HG02973 (cell line): ENCODE measurements at regions not wholly inside any gene's neighbourhood (a gene's known extent, or its start where the extent isn't known, plus 50 kb on each side); places are given as distances from the start of the nearest gene placed in this dataset.

Experiments
- ATAC-seq: cut with Tn5 transposase; IDR thresholded peaks from one replicate; pipeline ENCODE4 v1.9.1; 2021; ENCODE audit warnings: moderate library complexity; ENCODE audit not compliant: unreplicated experiment

DNA sequence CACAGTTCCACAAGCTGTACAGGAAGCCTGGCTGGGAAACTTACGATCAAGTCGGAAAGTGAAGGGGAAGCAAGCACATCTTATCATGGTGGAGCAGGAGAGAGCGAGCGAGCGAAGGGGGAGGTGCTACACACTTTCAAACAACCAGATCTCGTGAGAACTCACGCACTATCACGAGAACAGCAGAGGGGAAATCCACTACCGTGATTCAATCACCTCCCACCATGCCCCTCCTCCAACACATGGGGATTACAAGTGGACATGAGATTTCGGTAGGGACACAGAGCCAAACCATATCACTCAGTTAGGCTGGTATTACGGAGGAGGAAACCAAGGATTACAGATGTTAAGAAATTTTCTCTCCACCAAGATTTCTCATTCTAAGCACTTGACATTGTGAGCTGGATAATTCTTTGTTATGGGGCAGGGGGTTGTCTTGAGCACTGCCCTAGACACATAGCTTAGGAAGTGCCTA lies 262.0 kb upstream of the G2E3 start:
- no peak for ATAC-seq

DNA sequence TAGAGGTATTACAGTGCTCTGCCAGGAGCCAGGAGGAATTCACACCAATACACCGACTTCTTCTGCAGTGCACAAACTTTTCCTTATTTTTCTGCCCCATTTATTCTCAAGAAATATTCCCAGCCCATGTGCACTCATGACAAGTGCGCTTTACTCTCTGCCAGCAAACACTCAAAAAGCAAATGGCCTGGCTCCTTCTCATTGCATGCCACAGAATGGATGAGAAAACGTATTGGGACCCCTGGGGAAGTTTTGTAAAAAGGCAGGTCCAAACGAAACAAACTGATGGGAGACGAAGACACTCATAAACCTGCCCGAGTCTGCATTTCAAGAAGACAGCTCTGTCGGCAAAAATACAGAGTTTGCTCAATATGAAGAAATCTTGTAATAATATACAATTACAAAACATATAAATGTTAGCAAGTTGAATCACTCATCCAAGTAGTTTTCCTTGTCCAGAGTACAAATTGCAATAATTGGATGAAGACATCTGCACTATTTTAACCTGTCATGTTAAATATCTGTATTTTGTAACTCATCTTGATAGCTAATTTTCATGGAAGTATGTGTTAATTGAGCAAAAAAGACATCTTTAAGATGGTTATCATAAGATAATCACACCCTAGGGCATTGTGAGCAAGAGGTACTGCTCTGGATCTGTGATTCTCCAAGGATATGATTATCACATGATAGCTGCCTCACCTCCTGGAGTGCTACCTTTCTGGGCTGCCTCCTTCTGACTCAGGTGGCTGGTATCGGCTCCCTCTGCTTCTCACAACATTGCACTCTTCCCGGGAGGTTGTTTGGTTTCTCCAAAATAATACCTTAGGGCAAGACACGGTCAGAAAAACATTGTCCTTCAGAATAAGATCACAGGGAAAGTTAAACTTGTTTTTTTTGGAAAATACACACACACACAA lies 260.8 kb upstream of the G2E3 start:
- no peak for ATAC-seq

DNA sequence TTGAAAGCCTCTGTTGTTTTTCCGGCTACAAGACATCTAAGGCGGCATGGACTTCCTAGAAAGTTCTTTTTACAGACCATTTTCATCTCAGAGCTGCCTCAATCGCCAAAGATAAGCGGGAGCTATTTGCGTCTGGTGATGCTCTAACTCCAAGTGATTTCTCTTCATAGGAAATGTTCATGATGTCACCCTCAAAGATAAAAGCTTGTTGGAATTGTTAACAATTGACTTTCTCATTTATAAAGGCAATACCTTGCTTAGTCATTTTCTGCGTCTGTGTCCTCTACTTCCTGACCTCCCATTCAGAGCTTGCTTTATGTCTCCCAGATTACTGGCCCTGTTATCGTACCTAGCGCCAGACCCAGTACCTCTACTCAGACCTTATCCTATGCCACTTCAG lies 259.0 kb upstream of the G2E3 start:
- no peak for ATAC-seq

DNA sequence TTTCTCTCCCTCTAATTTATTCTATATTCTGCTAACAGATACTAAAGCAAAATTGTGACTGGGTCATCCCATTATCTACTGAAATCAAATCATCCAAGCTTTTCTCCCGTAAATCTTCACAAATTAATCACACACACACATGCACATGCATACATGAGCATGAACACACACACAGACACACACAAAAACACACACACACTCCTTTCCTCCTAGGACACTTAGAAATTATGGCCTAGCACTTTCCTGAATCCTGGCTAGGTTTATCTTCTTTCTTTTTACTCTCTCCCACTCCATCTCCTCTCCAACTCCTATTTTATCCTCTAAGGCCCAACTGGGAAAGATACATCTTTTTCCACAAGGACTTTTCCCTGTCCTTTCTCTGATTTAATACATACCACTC lies 255.6 kb upstream of the G2E3 start:
- ATAC-seq = no peak

DNA sequence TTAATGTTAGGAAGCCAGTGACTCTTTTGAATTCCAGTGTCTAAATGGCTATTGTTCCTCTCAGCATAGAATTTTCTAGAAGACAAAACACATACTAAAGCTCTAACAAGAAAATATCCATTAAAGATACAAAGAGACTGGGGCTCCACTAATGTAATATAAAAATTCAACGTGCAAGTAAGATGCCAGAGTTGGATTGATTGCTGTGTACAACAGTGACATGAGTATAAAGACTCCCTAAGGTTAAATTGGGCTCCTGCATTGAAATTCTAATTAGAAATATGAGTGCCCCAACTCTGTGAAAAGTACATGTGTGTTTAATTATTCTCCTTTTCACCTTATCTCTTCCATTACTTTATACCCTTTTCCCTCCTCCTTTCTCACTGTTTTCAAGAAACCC lies 253.6 kb upstream of the G2E3 start:
- no peak for ATAC-seq

DNA sequence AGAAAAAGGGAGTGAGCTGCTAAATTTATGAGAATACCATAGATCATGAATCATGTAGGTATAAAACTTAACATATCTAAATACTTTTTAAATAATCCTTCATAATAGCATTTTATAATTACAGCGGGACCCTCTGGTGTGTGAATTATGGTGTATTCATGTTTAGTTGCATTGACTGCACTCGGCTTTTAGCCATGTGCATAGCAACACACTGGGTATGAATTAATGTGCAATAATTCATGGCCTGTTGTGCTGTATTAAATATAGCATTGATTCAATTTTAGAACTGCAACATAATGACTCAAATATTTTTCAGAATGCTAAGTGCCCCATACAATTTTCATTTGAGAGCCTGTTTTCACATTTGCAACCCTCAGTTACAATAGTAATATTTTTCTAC lies 249.6 kb upstream of the G2E3 start:
- ATAC-seq = no peak

DNA sequence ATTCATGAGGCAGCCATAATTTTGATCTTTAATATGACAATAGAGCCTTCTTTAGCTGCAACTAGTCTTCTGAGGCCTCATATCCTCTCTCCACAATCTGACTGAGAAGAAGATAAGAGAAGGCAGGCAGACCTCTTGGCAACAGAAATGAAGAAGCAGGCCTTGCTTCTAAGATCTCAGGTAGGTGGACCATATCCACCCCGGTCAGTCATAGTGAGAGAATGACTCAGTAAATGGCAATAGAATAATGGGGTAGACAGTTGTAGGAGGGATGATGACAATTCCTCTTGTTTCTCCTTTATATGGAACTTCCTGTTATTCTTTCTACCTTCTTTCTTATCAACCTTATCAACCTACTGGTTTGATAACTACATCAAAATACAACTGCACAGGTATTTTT lies 246.7 kb upstream of the G2E3 start:
- no peak for ATAC-seq

DNA sequence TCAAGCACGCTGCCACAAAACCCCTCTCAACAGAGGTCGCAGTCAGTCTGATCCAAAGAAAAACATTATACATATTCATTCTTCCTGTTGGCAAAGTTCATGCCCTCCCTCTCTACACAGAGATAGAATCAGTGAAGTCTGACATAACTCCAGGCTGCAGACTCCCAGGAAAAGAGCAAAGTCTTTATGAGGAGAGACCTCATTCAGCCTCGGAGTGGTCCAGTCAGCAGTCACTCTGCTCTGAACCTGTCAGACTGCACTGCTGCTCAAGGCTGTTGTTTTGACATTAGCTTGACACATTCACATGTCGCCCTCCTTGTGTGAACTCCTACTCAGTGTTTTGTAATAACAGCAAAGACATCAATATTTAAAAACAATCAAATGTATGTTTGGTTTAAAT lies 241.2 kb upstream of the G2E3 start:
- no peak for ATAC-seq

DNA sequence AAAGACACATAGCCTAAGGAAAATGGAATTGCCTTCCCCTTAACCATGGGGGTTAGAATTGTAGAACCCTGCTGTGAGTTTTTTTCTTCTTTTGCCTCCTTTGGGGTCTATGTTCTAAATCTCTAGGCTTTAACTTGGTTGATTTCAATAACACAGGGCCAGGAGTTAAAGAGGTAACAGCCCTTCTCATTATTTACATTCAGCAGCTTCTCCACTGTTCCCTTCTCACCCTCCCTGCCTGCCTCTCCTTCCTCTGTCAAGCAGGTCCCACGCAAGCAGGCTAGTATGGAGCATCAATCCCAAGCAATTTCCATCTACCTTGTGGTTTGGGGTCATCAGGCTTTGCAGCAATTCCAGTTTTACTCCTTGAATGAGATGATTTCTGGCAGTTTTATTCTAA lies 236.1 kb upstream of the G2E3 start:
- ATAC-seq = no peak

DNA sequence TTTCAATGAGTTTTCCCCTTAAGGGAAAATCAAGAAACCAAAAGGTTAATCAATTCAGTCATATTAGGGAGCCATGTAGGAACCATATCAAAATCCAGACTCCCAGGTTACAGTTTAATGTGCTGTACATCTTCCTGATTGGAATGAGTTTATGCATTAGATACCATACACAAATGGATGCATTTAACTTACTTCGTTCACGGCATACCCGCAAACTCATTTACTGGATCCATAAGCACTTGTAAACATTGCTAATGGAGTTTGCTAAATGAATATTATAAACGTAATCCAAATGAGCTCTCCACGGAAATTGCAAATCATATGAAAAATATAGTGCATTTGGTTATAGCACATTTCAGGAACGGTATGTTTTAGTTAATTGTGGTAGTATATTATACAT lies 228.9 kb upstream of the G2E3 start:
- ATAC-seq = no peak

DNA sequence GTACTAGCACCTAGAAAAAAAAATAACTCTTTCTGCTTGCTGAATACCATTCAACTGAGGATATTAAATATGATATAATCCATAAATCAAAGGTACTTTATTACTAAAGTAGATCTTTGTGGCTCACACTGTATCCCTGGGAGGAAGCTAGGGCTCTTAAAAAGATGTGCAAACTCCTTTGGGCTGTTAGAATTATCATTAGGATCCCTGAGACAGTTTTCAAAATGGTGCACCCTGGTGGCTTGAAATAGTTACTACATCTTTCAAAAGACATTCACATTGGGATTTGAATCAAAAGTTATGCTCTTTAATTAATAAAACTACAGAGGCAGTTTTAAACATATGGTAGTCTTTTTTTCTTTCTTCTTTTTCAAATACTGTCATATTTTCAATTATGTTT lies 228.5 kb upstream of the G2E3 start:
- no peak for ATAC-seq

DNA sequence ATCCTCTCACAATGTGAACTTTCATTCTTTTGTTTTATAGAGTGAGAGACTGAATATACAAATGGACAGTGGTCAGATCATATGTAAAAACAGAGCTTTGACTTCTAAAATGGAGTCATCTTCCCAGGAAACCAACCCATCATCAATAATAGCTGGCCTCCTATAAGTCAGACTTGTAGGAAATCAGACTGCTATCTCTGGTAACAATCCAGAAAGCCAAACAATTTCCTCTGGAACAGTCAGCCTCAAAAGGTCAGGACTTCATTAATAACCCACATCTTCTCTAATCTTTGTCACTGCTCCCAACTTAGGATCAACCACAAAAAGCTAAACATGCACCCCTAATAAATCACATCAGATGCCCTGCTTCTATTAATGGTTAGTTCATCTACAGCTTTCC lies 227.9 kb upstream of the G2E3 start:
- no peak for ATAC-seq

DNA sequence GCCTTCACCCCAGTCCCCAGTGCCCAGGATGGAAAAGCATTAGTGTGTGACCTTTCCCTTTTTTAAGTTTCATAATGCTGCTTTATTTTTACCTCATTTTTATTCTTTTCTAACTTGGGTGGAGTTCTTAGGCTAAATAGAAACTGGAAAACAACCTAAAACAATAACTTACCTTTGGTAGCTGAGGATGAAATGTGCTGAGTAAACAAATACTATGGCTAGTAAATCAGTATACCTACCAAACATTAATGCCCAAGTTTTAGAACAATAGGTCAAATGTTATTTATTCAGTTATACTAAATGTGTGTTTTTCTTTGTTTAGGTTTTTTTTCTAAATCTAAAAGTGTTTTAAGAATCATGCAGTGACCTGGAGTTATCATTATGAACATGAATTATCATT lies 226.6 kb upstream of the G2E3 start:
- no peak for ATAC-seq

DNA sequence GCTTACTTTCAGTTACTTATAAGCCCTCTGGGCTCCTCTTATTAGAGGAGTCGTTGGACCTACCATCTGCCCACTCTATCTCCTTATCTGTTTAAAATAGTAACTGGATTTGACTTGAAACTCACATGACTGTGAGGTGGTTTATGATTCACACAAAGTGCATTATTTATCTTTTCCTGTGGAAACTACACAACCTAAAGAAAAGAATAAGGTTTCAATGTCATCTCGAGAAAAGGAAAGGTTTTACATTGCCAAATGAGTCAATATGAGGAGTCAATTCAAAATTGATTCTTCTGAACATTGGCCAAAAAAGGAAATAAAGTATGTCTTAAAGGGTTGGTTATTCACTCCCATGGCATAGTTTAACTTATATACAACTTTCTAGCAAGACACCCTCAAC lies 225.0 kb upstream of the G2E3 start:
- ATAC-seq = no peak

DNA sequence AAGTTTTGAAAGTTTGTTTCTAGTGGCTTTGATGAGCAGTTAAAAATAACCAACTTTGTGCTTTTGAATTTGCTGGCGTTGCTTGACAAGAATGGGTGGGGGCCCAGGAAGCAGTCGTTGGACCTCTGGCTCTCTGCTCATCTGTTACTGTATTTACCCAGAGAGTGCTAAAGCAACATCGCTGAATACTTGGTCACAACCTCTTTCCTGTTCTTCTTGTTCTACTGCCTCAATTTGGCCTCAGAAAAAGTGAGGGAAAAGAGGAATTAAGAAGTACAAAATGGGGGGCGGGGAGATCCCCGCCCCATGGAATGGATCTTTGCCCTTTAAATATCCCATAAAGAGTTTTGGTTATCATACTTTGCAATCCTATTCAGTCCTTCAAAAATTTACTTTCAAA lies 221.5 kb upstream of the G2E3 start:
- no peak for ATAC-seq

DNA sequence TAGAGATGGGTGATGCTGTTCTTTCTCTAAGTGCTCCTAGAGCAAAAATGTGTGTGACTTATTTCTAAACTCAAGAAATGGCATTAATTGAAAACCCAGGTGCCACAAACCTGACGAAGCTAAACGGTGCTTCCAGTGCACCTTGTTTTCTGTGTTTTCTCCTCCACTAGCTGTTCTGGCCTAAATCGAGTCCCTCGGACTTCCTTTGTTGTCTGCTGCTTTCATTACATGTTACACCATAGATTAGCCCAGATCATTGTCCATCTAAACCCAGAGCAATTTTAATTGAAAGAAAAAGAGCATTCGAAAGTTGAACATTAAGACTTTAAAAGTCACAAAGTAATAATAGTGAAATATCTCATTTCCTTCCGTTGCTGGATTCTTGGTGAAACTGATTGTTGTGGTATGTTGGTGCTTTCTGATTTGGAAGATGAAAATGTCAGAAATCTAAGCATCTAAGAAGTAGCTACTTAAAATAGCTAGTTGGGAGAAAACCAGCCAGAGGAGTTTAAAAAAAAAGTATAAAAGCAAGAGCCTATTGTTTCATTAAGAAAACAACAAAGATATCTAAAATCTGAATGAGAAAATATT lies 219.6 kb upstream of the G2E3 start:
- no peak for ATAC-seq

DNA sequence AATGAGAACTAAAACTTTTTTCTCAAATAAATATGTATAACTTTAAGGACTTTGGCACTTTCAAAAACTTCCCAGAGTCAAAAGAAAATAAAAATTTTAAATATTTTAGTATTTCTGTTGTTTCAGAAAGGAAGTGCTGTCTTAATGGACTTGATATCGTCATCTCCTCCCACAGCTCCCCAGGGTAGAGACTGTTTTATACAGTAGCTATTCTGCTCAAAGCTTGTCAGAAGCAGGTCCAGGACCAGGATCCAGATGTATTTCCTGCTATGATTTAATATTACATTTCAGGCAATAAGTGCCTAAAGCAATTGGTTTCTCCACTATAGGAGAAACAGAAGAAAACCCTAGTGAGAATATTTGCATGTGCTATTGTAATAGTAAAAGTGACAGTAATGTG lies 218.5 kb upstream of the G2E3 start:
- no peak for ATAC-seq

DNA sequence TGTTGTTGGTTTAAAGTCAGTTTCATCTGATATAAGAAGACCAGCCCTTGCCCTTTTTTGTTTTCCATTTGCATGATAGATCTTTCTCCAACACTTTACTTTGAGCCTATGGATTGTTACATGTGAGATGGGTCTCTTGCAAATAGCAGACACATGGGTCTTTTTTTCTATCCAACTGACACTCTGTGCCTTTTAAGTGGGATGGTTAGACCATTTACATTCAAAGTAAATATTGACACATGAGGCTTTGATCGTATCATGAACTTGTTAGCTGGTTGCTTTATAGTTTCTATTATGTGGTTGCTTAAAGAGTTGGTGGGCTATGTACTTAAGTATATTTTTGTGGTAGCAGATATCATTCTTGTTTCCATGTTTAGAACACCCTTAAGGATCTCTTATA lies 213.4 kb upstream of the G2E3 start:
- no peak for ATAC-seq

DNA sequence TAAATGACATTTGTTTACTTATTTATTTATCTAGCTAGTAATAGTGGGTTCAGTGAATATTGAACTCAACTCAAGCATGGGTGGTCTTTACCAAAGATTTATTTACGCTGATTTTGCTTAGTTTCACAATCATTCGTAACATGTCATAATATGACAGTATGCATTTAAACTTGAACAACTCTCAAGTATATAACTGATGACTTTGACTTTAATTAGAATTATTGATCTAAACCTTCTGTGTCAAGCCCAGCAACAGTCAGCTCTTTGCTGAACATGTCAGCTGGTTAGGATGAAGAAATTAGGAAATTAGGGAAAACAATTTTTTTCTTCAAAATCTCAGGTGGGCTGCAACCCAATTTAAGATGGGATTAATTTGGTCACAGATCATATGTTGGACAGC lies 210.5 kb upstream of the G2E3 start:
- ATAC-seq = no peak

DNA sequence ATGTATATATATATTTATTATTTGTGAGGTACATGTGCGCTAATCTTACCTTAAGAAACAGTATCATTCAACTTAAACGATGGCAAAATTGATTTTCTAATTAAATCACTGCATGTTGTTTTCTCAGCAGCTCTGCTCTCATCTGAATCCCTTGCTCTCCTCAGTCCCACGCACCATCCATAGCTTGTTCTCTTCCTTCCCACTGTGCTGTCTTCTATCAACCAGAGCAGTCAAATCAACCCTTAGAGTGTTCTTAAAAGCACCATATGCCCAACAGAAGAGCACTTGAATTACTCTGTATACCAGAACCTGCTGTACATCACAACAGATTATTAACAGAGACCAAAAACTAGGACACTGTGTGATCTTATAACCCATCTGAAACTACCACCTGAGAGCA lies 209.4 kb upstream of the G2E3 start:
- ATAC-seq = no peak

DNA sequence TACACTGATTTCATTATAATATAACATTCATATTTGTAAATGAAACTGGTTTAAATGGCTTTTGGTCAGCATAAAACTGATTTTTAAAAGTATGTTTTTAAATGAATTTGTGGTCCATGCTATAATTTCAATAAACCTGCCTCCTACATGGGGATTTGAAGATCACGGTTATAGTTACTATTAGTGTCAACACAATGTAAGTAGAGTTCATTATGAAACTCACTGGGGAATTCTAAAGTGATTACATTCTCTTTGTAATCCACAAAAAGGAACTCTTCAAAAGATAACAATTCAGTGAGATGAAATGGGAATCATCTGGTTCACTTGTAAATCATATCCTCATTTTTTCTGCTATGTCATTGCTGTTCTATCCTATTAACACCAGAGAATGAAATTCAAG lies 204.5 kb upstream of the G2E3 start:
- no peak for ATAC-seq

DNA sequence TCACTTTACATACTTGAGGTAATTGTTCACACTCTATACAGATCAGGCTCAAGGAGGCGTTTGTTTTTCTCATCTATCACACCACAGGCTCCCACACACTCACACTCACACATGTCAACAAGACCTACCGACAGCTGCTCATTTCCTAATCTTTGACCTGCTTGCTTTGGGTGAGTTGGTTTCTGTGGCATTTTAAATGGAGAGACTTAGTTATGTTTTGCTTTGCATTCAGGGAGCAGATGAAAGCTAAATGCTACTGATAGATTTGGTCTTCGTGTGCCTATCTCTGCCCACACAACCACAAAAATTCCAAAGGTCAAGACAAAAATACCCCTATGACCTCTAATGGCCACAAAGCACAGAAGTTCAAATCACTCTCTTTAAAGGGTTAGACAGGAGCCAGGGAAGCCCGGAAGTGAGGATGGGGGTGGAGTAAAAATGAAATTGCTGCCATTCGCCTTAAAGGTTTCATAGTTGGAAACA lies 203.5 kb upstream of the G2E3 start:
- peak; percentile 72 for ATAC-seq
